Nephron progenitor cell (in vitro differentiated cells): ENCODE measurements at regions not wholly inside any gene's neighbourhood (a gene's known extent, or its start where the extent isn't known, plus 50 kb on each side); places are given as distances from the start of the nearest gene placed in this dataset.
"Not testable (repeated sequence)": the region's sequence is repeated elsewhere in the genome, so short reads cannot be mapped to it uniquely, and the experiment has no call there.

Source experiments
- DNase-seq: peaks from one replicate; pipeline ENCODE4 v3.0.0; 2021
- H3K27ac Mint-ChIP-seq: 2 replicates; pipeline ENCODE4 v1.8.0; 2021; ENCODE audit warnings: mild to moderate bottlenecking, moderate library complexity, mixed read lengths
- H3K27me3 Mint-ChIP-seq: 2 replicates; pipeline ENCODE4 v1.8.0; 2021; ENCODE audit warnings: mild to moderate bottlenecking, low read depth, mixed read lengths; ENCODE audit not compliant: poor library complexity
- H3K36me3 Mint-ChIP-seq: 2 replicates; pipeline ENCODE4 v1.8.0; 2021; ENCODE audit warnings: low read depth, mixed read lengths
- H3K4me1 Mint-ChIP-seq: 2 replicates; pipeline ENCODE4 v1.8.0; 2021; ENCODE audit warnings: mixed read lengths
- H3K4me3 Mint-ChIP-seq: 2 replicates; pipeline ENCODE4 v1.8.0; 2021; ENCODE audit warnings: mild to moderate bottlenecking, moderate library complexity, mixed read lengths
- H3K9me3 Mint-ChIP-seq: 2 replicates; pipeline ENCODE4 v1.8.0; 2021; ENCODE audit warnings: mild to moderate bottlenecking, moderate library complexity, mixed read lengths
- TF ChIP-seq, protein P1 (sequence below): fragments of 200-600 bp; sonication (generic); IDR thresholded peaks from 2 replicates; pipeline ENCODE4 v1.5.0; 2021; ENCODE audit warnings: antibody characterized with exemption

DNA sequence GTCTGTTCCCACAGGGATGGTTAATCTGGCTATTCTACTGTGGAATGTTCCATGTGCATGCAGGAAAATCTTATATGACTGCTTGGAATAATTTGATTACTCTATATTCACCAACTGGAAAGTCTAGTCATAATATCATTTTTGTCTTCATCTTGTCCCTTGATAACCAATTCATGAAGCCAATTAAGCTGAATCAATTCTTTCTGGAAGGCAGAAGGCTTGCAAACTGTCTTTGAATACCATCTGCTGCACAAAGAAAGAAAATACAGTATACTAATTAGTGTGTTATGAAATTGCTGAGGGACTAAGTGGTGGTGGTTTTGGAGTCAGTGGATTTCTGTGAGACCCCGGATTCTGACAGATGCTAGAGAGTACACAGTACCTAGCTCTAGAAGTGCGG is 546.5 kb upstream of the MIS18BP1 start:
- Mint-ChIP-seq H3K27me3 (no peaks in the 10 kb centered on the region), H3K9me3 (peaks cover 9% of the 10 kb centered on the region), H3K27ac (no peak overlapping the region), H3K36me3 (no peaks in the 10 kb centered on the region), H3K4me3 (no peak overlapping the region), H3K4me1 (no peaks in the 10 kb centered on the region)
- no peak for DNase-seq
- TF ChIP-seq, protein P1, sequence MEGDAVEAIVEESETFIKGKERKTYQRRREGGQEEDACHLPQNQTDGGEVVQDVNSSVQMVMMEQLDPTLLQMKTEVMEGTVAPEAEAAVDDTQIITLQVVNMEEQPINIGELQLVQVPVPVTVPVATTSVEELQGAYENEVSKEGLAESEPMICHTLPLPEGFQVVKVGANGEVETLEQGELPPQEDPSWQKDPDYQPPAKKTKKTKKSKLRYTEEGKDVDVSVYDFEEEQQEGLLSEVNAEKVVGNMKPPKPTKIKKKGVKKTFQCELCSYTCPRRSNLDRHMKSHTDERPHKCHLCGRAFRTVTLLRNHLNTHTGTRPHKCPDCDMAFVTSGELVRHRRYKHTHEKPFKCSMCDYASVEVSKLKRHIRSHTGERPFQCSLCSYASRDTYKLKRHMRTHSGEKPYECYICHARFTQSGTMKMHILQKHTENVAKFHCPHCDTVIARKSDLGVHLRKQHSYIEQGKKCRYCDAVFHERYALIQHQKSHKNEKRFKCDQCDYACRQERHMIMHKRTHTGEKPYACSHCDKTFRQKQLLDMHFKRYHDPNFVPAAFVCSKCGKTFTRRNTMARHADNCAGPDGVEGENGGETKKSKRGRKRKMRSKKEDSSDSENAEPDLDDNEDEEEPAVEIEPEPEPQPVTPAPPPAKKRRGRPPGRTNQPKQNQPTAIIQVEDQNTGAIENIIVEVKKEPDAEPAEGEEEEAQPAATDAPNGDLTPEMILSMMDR, result no peak

- H3K4me3 Mint-ChIP-seq, result no peak overlapping the region
- DNase-seq, result no peak
- no peaks in the 10 kb centered on the region for H3K36me3 Mint-ChIP-seq
- peaks cover 9% of the 10 kb centered on the region for H3K9me3 Mint-ChIP-seq
- H3K27ac Mint-ChIP-seq, result no peak overlapping the region
- no peaks in the 10 kb centered on the region for H3K4me1 Mint-ChIP-seq
- H3K27me3 Mint-ChIP-seq, result no peaks in the 10 kb centered on the region
- TF ChIP-seq, protein P1, result no peak
Measured at GRCh38 chr14:45798659-45799058, 545.7 kb upstream of the MIS18BP1 start.

GRCh38 chr14:45796006-45796405 is 543.0 kb upstream of the MIS18BP1 start:
- peak; percentile 27 for DNase-seq
- not testable (repeated sequence) for H3K27me3 Mint-ChIP-seq, H3K27ac Mint-ChIP-seq, H3K36me3 Mint-ChIP-seq, H3K4me3 Mint-ChIP-seq, H3K4me1 Mint-ChIP-seq
- H3K9me3 Mint-ChIP-seq, result peaks cover 14% of the 10 kb centered on the region

DNA sequence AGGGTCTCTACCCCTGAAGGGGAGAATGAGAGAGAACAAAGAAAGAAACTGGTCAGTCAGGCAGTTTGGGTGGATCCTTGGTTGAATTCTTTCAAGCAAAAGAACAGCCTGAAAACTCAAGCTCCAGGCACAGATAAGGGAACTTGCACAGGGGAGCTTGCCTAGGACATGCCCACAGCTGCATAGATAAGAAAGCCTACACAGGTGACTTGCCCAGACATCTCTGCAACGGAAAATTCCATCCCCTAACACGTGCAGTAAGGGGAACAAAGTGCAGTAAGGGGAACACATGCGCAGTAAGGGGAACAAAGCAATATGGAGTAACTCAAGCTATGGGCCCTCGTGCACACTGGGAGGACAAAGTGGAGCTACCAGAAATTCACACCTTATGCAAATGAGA is 540.1 kb upstream of the MIS18BP1 start:
- peaks cover 2% of the 10 kb centered on the region for H3K27me3 Mint-ChIP-seq
- H3K4me1 Mint-ChIP-seq, result no peaks in the 10 kb centered on the region
- peaks cover 40% of the 10 kb centered on the region for H3K9me3 Mint-ChIP-seq
- TF ChIP-seq, protein P1, result no peak
- no peak for DNase-seq
- H3K36me3 Mint-ChIP-seq, result peaks cover 6% of the 10 kb centered on the region
- no peak overlapping the region for H3K27ac Mint-ChIP-seq
- no peak overlapping the region for H3K4me3 Mint-ChIP-seq

- H3K27ac Mint-ChIP-seq, result no peak overlapping the region
- H3K4me3 Mint-ChIP-seq, result no peak overlapping the region
- peaks cover 56% of the 10 kb centered on the region for H3K9me3 Mint-ChIP-seq
- no peaks in the 10 kb centered on the region for H3K4me1 Mint-ChIP-seq
- peaks cover 2% of the 10 kb centered on the region for H3K27me3 Mint-ChIP-seq
- peaks cover 11% of the 10 kb centered on the region for H3K36me3 Mint-ChIP-seq
- TF ChIP-seq, protein P1, result no peak
- no peak for DNase-seq
Measured at GRCh38 chr14:45790293-45790692, 537.3 kb upstream of the MIS18BP1 start.

DNA sequence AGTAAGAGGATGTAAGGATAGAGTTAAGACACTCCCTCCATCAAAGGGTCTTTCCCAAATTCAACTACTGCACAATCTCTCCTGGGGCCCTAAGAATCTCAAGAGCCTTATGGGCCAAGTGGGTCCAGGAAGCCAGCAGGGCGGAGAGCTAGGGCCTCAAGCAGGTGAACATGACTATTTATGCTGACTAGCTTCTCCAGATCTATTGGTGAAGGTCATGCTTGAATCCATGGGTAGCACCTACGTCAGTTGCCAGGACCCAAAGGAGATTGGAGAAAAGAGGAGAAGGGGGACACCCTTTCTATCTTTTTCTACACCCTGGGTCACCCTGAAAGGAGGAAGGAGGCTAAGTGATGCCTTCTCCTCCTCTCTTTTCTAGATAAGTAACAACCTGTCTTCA is 534.2 kb upstream of the MIS18BP1 start:
- peaks cover 80% of the 10 kb centered on the region for H3K9me3 Mint-ChIP-seq
- no peak overlapping the region for H3K4me3 Mint-ChIP-seq
- peaks cover 2% of the 10 kb centered on the region for H3K27me3 Mint-ChIP-seq
- TF ChIP-seq, protein P1, result no peak
- DNase-seq, result no peak
- H3K4me1 Mint-ChIP-seq, result no peaks in the 10 kb centered on the region
- H3K27ac Mint-ChIP-seq, result no peak overlapping the region
- H3K36me3 Mint-ChIP-seq, result peaks cover 31% of the 10 kb centered on the region
